ENCODE measurements at regions not wholly inside any gene's neighbourhood (a gene's known extent, or its start where the extent isn't known, plus 50 kb on each side); places are given as distances from the start of the nearest gene placed in this dataset.

- no peak for TF ChIP-seq CTCF (IDR thresholded peaks at IDR 0.05)
- TF ChIP-seq POLR2A (IDR thresholded peaks at IDR 0.05), result no peak
Measured at GRCh38 chr9:2355697-2355983, 265.9 kb upstream of the VLDLR start.
